Hematopoietic multipotent progenitor cell treated with erythropoietin and hydrocortisone succinate and interleukin-3 and kit ligand, for 15 days (in vitro differentiated cells): ENCODE measurements at regions not wholly inside any gene's neighbourhood (a gene's known extent, or its start where the extent isn't known, plus 50 kb on each side); places are given as distances from the start of the nearest gene placed in this dataset.

Experiments
- DNase-seq: peaks from one replicate; pipeline ENCODE4 v3.0.0-alpha.2; 2015; ENCODE audit warnings: low spot score

DNA sequence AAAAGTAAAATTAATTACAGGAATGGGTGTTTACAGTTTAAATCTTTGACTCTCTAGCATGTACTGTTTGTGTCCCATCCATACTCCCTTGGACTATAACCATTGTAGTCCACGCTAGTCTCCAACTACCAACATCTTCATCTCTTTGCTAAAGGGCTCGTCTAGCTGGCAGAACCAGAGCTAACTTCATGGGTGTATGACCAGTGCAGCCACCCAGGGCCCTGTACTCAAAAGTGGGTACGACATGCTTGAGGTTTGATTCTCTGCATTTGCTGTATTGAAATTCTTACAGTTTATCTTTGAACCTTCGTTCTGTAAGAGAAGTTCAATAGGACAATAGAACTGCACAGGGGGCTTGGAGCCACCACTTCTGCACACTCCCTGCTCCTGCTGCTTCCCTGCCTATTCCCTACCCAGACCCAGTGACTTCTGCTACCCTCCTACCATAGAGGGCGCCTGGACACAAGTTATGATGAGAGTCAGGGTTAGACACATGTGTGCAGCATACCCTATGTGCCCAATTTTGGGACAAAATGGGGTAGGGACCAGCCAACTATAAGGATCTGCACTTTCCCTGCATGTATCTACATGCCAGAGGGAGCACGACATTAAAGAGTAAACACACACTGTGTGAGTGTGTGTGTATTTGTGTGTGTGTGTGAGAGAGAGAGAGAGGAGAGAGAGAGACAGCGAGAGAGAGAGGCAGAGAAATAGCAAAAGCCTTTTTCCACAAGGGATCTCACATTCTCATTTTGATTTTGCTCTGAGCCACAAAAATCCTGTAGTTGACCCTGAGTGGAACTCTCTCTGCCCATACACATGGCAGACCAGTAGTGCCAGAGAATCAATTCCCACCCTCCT is 59.0 kb upstream of the NECTIN3 start:
- no peak for DNase-seq
